ENCODE measurements at regions not wholly inside any gene's neighbourhood (a gene's known extent, or its start where the extent isn't known, plus 50 kb on each side); places are given as distances from the start of the nearest gene placed in this dataset.

DNA sequence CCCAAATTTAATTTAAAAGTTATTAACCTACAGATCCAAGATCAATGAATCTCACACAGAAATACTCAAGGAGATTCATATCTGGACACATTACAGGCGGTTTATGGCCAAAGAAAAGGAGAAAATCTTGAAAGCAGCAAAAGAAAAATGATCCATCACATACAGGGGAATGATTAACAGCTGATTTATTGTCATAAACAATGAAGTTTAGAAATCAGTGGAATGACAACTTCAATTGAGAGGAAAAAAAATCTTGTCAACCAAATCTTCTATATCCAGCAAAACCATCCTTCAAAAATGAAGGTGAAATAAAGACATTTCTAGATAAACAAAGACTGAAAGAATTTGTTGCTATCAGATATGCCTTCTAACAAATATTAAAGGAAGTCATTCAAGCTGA lies 156.2 kb upstream of the SEMA6D start:
- peaks cover 8% of the 10 kb centered on the region for H3K9me3 Mint-ChIP-seq
- H3K4me3 Mint-ChIP-seq = no peak overlapping the region

DNA sequence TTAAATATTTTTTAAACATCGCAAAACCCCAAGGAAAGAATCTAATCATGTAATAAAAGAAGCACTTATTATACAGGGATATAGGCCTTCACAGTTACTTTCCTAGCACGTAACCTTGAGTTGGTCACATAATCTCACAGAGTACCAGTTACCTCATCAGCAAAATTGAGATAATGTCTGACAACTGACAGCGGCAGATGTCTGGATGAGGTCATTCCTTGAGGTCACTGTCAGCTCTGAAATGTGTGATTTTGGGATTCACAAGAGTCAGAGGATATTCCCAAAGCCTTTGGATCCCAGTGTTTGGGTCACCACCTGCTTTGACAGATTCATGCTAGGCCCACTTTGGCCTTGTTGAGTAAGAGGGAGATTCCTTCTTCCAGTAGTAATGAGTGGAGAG lies 151.4 kb upstream of the SEMA6D start:
- Histone ChIP-seq H3K4me1 (ENCODE audit: insufficient read depth, low read length) (no peaks in the 10 kb centered on the region), H3K36me3 (ENCODE audit: insufficient read depth, low read length) (no peaks in the 10 kb centered on the region), H3K4me3 (ENCODE audit: low read length) (no peak overlapping the region), H3K27ac (ENCODE audit: low read depth in 1 of 2, low read length in 2 of 2) (no peak overlapping the region), H3K27me3 (ENCODE audit: control insufficient read depth in 1 of 2, insufficient read depth in 2 of 2, low read length in 2 of 2) (no peaks in the 10 kb centered on the region), H3K9me3 (ENCODE audit: control insufficient read depth in 1 of 2, insufficient read depth in 1 of 2, low read length in 2 of 2) (peaks cover 0 to 4% of the 10 kb centered on the region in 2 experiments)
- intact Hi-C loops (cut with DNase I, micrococcal nuclease) = no loop called here
- no peaks in the 10 kb centered on the region for H3K27me3 Mint-ChIP-seq
- TF ChIP-seq, protein P1, sequence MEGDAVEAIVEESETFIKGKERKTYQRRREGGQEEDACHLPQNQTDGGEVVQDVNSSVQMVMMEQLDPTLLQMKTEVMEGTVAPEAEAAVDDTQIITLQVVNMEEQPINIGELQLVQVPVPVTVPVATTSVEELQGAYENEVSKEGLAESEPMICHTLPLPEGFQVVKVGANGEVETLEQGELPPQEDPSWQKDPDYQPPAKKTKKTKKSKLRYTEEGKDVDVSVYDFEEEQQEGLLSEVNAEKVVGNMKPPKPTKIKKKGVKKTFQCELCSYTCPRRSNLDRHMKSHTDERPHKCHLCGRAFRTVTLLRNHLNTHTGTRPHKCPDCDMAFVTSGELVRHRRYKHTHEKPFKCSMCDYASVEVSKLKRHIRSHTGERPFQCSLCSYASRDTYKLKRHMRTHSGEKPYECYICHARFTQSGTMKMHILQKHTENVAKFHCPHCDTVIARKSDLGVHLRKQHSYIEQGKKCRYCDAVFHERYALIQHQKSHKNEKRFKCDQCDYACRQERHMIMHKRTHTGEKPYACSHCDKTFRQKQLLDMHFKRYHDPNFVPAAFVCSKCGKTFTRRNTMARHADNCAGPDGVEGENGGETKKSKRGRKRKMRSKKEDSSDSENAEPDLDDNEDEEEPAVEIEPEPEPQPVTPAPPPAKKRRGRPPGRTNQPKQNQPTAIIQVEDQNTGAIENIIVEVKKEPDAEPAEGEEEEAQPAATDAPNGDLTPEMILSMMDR (IDR thresholded peaks at IDR 0.05) = no peak
- no peaks in the 10 kb centered on the region for H3K36me3 Mint-ChIP-seq (ENCODE audit: low read depth)
- no peak overlapping the region for H3K27ac Mint-ChIP-seq
- DNase-seq = no peak
- no peak overlapping the region for H3K4me3 Mint-ChIP-seq
- ChIA-PET POLR2A (no interaction called here), CTCF (no interaction called here)
- H3K4me1 Mint-ChIP-seq (ENCODE audit: low read depth) = no peaks in the 10 kb centered on the region
- H3K9me3 Mint-ChIP-seq = peaks cover 2% of the 10 kb centered on the region
- no peak for ATAC-seq (ENCODE audit: poor library complexity)

More for the DNA sequence above, 156.2 kb upstream of the SEMA6D start:
- Mint-ChIP-seq H3K27ac (no peak overlapping the region), H3K4me1 (ENCODE audit: low read depth) (no peaks in the 10 kb centered on the region), H3K27me3 (no peaks in the 10 kb centered on the region), H3K36me3 (ENCODE audit: low read depth) (no peaks in the 10 kb centered on the region)
- intact Hi-C loops (cut with DNase I, micrococcal nuclease) = no loop called here
- ATAC-seq (ENCODE audit: poor library complexity) = no peak
- H3K4me3 ChIP-seq (ENCODE audit: low read length) = no peak overlapping the region
- H3K4me1 ChIP-seq (ENCODE audit: insufficient read depth, low read length) = no peaks in the 10 kb centered on the region
- ChIA-PET CTCF (no interaction called here), POLR2A (no interaction called here)
- peaks cover 4 to 6% of the 10 kb centered on the region in 2 experiments for H3K9me3 ChIP-seq (ENCODE audit: control insufficient read depth in 1 of 2, insufficient read depth in 1 of 2, low read length in 2 of 2)
- no peaks in the 10 kb centered on the region for H3K27me3 ChIP-seq (ENCODE audit: control insufficient read depth in 1 of 2, insufficient read depth in 2 of 2, low read length in 2 of 2)
- no peaks in the 10 kb centered on the region for H3K36me3 ChIP-seq (ENCODE audit: insufficient read depth, low read length)
- H3K27ac ChIP-seq (ENCODE audit: low read depth in 1 of 2, low read length in 2 of 2) = no peak overlapping the region
- DNase-seq = no peak
- TF ChIP-seq, protein P1 (IDR thresholded peaks at IDR 0.05) = no peak

DNA sequence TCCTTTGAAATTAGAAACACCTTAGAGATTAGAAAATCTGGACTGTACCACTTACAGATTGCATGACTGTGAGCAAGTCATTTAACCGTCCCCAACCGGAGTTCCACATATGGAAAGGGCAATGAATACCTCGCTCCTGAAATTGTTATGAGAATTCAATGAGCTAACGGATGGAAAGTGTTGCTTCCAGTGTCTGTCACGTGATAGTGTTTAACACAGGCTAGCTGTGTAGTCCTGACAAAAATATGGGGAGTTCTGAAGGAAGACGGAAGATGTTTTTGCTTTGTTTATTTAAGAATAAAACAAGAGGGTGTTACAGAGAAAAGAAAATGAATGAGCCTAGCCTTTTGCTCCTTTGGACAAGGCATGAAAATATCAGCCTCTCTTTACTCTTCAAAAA lies 150.7 kb upstream of the SEMA6D start:
- Histone ChIP-seq H3K27me3 (ENCODE audit: control insufficient read depth in 1 of 2, insufficient read depth in 2 of 2, low read length in 2 of 2) (no peaks in the 10 kb centered on the region), H3K4me1 (ENCODE audit: insufficient read depth, low read length) (no peaks in the 10 kb centered on the region), H3K27ac (ENCODE audit: low read depth in 1 of 2, low read length in 2 of 2) (no peak overlapping the region), H3K4me3 (ENCODE audit: low read length) (no peak overlapping the region), H3K9me3 (ENCODE audit: control insufficient read depth in 1 of 2, insufficient read depth in 1 of 2, low read length in 2 of 2) (peaks cover 0 to 4% of the 10 kb centered on the region in 2 experiments), H3K36me3 (ENCODE audit: insufficient read depth, low read length) (no peaks in the 10 kb centered on the region)
- H3K27ac Mint-ChIP-seq = no peak overlapping the region
- DNase-seq (no peak), ATAC-seq (ENCODE audit: poor library complexity) (no peak)
- no peaks in the 10 kb centered on the region for H3K27me3 Mint-ChIP-seq
- intact Hi-C loops (cut with DNase I, micrococcal nuclease) = no loop called here
- H3K4me3 Mint-ChIP-seq = no peak overlapping the region
- CTCF ChIA-PET = no interaction called here
- H3K4me1 Mint-ChIP-seq (ENCODE audit: low read depth) = no peaks in the 10 kb centered on the region
- POLR2A ChIA-PET = no interaction called here
- peaks cover 2% of the 10 kb centered on the region for H3K9me3 Mint-ChIP-seq
- TF ChIP-seq, protein P1 (IDR thresholded peaks at IDR 0.05) = no peak
- no peaks in the 10 kb centered on the region for H3K36me3 Mint-ChIP-seq (ENCODE audit: low read depth)

Data from CD4-positive, alpha-beta T cell (primary cell).